ENCODE measurements at regions not wholly inside any gene's neighbourhood (a gene's known extent, or its start where the extent isn't known, plus 50 kb on each side); places are given as distances from the start of the nearest gene placed in this dataset.

DNA sequence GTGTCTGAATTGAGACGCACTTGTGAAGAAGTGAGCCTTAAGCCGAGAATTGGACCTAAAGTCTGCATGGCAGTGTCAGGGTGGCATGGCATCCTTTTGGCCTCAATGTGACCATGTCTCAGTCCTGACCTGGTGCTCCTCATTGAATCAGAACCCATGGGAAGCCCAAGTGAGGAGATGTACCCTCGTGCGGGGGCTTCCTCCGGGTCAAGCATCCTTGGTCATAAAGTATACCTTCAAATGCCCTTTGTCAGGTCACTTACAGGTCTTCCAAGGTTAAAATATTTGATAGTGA lies 202.2 kb downstream of the GADD45G start:
- Histone ChIP-seq H3K9me3 (no peaks in the 10 kb centered on the region), H3K27me3 (peaks cover 6% of the 10 kb centered on the region), H3K27ac (no peak overlapping the region), H3K4me3 (no peak overlapping the region), H3K36me3 (no peaks in the 10 kb centered on the region), H3K4me1 (peaks cover 18% of the 10 kb centered on the region)
- no peak for TF ChIP-seq POLR2AphosphoS5 (IDR thresholded peaks at IDR 0.05)
- TF ChIP-seq, protein P1, sequence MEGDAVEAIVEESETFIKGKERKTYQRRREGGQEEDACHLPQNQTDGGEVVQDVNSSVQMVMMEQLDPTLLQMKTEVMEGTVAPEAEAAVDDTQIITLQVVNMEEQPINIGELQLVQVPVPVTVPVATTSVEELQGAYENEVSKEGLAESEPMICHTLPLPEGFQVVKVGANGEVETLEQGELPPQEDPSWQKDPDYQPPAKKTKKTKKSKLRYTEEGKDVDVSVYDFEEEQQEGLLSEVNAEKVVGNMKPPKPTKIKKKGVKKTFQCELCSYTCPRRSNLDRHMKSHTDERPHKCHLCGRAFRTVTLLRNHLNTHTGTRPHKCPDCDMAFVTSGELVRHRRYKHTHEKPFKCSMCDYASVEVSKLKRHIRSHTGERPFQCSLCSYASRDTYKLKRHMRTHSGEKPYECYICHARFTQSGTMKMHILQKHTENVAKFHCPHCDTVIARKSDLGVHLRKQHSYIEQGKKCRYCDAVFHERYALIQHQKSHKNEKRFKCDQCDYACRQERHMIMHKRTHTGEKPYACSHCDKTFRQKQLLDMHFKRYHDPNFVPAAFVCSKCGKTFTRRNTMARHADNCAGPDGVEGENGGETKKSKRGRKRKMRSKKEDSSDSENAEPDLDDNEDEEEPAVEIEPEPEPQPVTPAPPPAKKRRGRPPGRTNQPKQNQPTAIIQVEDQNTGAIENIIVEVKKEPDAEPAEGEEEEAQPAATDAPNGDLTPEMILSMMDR (IDR thresholded peaks at IDR 0.05), result no peak
- no peak for TF ChIP-seq POLR2A (IDR thresholded peaks at IDR 0.05)
- no peak for TF ChIP-seq EP300 (IDR thresholded peaks at IDR 0.05)
- WGBS, result 97% methylated on average over 5 of the region's 5 CpGs
- DNase-seq (ENCODE audit: low spot score in 2 of 2), result no peak

DNA sequence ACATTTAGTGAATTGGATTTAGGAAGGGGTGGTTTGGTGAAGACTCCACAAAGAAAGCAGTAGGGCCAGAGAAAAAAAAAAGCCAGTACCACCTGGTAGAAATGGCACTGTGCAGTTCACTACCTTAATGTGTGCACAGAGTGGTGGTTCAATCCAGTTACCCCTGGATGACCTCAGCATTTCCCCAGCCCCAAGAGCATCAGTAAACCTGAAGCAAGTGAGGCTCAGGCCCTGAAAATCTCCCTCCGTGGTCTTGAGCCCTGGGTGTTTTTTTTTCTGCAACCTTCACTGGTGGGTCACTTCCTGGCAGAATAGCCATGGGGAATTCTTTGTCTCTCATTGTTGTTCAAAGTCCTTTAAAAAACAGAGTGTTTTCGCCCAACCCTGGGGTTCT lies 202.9 kb downstream of the GADD45G start:
- DNase-seq (ENCODE audit: low spot score in 2 of 2), result no peak
- peaks cover 12% of the 10 kb centered on the region for H3K4me1 ChIP-seq
- H3K36me3 ChIP-seq, result no peaks in the 10 kb centered on the region
- H3K9me3 ChIP-seq, result no peaks in the 10 kb centered on the region
- H3K4me3 ChIP-seq, result no peak overlapping the region
- H3K27me3 ChIP-seq, result peaks cover 6% of the 10 kb centered on the region
- TF ChIP-seq, protein P1 (IDR thresholded peaks at IDR 0.05), result no peak
- TF ChIP-seq POLR2A (IDR thresholded peaks at IDR 0.05), result no peak
- TF ChIP-seq POLR2AphosphoS5 (IDR thresholded peaks at IDR 0.05), result no peak
- TF ChIP-seq EP300 (IDR thresholded peaks at IDR 0.05), result no peak
- no peak overlapping the region for H3K27ac ChIP-seq
- 89% methylated on average over 2 of the region's 2 CpGs for WGBS

DNA sequence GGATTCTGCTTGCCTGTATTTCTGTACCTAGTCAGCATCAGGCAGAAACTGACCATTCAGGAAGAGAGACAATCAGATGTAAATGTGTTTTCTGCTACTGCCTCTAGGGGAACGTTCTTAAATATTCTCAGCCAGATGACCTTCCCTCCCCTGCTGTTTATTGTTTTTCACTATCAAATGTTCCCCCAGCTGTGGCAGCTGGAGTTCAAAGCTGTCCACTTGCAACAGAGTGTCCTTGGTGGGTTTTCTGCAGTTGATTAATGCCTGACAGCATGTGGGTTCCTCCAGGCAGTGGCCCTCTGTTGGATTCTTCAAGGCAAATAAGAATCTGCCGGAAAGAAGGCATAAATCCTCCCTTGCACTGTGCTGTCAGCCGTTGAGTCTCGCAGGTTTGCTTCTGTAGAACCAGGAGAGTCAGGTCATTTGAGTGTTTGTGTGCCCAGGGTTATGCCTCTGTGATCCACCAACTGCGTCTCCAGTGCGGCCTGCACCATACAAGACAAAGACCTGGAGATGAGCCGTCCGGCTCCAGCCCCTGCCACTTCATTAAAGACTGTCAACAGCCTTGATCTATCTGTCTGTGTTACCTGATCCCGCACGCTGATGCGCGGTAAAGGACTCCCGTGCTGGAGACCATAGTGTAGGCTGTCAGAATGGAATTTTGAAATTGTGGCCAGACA lies 203.4 kb downstream of the GADD45G start:
- Histone ChIP-seq H3K4me1 (peaks cover 7% of the 10 kb centered on the region), H3K4me3 (no peak overlapping the region), H3K36me3 (no peaks in the 10 kb centered on the region), H3K27me3 (peaks cover 6% of the 10 kb centered on the region), H3K27ac (no peak overlapping the region), H3K9me3 (no peaks in the 10 kb centered on the region)
- TF ChIP-seq POLR2AphosphoS5 (IDR thresholded peaks at IDR 0.05) (no peak), POLR2A (IDR thresholded peaks at IDR 0.05) (no peak), EP300 (IDR thresholded peaks at IDR 0.05) (no peak)
- TF ChIP-seq, protein P1 (IDR thresholded peaks at IDR 0.05), result no peak
- DNase-seq (ENCODE audit: low spot score in 2 of 2), result no peak
- WGBS, result 93% methylated on average over 13 of the region's 13 CpGs

DNA sequence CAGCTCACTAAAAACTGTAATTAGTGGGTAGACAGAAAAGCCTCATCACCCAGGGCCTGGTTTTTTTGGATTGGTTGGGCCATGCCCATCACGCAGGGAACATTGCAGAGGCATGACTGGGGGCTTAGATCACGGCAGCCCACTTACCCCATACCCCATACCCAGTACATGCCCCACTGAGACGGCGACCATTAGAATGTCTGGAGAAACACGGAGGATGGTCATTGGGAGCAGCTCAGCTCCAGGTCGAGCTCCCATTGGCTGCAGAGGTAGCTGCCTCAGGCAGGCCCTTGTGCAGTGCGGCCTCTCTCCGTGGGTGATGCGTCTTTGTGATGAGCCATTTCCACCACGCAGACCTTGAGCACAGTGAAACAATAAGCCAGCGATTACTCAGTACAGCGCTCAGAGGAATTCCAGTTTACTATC lies 204.0 kb downstream of the GADD45G start:
- Histone ChIP-seq H3K27ac (no peak overlapping the region), H3K9me3 (no peaks in the 10 kb centered on the region), H3K36me3 (no peaks in the 10 kb centered on the region), H3K4me1 (peaks cover 1% of the 10 kb centered on the region), H3K4me3 (no peak overlapping the region), H3K27me3 (peaks cover 6% of the 10 kb centered on the region)
- 96% methylated on average over 12 of the region's 12 CpGs for WGBS
- DNase-seq (ENCODE audit: low spot score in 2 of 2), result no peak
- TF ChIP-seq EP300 (IDR thresholded peaks at IDR 0.05), result no peak
- TF ChIP-seq POLR2A (IDR thresholded peaks at IDR 0.05), result no peak
- TF ChIP-seq, protein P1 (IDR thresholded peaks at IDR 0.05), result no peak
- TF ChIP-seq POLR2AphosphoS5 (IDR thresholded peaks at IDR 0.05), result no peak

DNA sequence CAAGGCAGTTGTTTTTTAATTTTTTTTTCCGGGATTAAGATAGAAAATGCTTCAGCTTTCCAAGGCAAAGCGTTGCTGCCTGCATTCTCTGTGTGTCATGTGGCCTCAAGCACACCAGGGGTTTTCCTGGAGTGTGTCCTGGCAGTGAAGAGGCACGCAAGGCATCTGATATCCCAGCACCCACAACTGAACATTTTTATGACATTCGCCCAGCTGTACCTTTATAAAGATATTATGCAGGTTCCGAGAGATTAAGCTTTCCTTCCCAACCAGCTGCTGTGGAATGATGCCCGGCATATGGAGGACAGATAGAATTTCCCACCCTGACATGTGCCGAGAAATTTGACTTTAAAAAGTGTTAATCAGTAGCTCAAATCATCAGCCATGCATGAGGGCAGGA lies 205.6 kb downstream of the GADD45G start:
- peaks cover 2% of the 10 kb centered on the region for H3K4me1 ChIP-seq
- H3K36me3 ChIP-seq, result no peaks in the 10 kb centered on the region
- H3K4me3 ChIP-seq, result no peak overlapping the region
- TF ChIP-seq, protein P1 (IDR thresholded peaks at IDR 0.05), result no peak
- no peak for TF ChIP-seq EP300 (IDR thresholded peaks at IDR 0.05)
- no peak for TF ChIP-seq POLR2A (IDR thresholded peaks at IDR 0.05)
- no peak for TF ChIP-seq POLR2AphosphoS5 (IDR thresholded peaks at IDR 0.05)
- WGBS, result 38% methylated on average over 7 of the region's 7 CpGs
- H3K9me3 ChIP-seq, result no peaks in the 10 kb centered on the region
- DNase-seq (ENCODE audit: low spot score in 2 of 2), result no peak
- H3K27me3 ChIP-seq, result peaks cover 6% of the 10 kb centered on the region
- no peak overlapping the region for H3K27ac ChIP-seq

Measured in suprapubic skin (tissue), 4 donors.